ENCODE measurements at regions not wholly inside any gene's neighbourhood (a gene's known extent, or its start where the extent isn't known, plus 50 kb on each side); places are given as distances from the start of the nearest gene placed in this dataset.

GRCh38 chr14:45434221-45434620, 181.2 kb upstream of the MIS18BP1 start:
- no peak for ATAC-seq (ENCODE audit: low read depth)
- Histone ChIP-seq H3K9ac (ENCODE audit: low read depth, low read length) (no peak overlapping the region), H3K4me3 (ENCODE audit: insufficient read depth, low read depth, low read length) (no peak overlapping the region), H3K27ac (ENCODE audit: insufficient read depth, low read length) (no peak overlapping the region), H2BK120ac (ENCODE audit: low read depth, low read length) (no peak overlapping the region), H2BK5ac (ENCODE audit: low read depth, low read length, poor library complexity, severe bottlenecking) (no peak overlapping the region), H3K4me2 (ENCODE audit: low read depth, low read length) (no peak overlapping the region), H3K4me1 (ENCODE audit: control insufficient read depth, insufficient read depth, low read length) (no peaks in the 10 kb centered on the region), H3K23ac (ENCODE audit: low read depth, low read length) (no peak overlapping the region), H3K79me1 (ENCODE audit: low read depth in 1 of 2, low read length in 2 of 2) (no peaks in the 10 kb centered on the region), H3K56ac (ENCODE audit: extremely low read depth, insufficient read depth, low read length) (no peak overlapping the region), H2AK5ac (ENCODE audit: low read depth, low read length) (no peak overlapping the region), H3K9me3 (ENCODE audit: control insufficient read depth, insufficient read depth, low read length) (0 out of 2 replicates have a peak, but pooled peaks cover 3% of the 10 kb centered on the region), H4K91ac (ENCODE audit: insufficient read depth, low read depth, low read length) (no peak overlapping the region), H2BK20ac (ENCODE audit: low read depth, low read length) (no peak overlapping the region), H4K5ac (ENCODE audit: low read depth, low read length) (no peak overlapping the region), H2AFZ (replicated peaks; ENCODE audit: low read length, poor library complexity) (no peak overlapping the region), H4K8ac (ENCODE audit: low read depth in 2 of 2, low read length in 2 of 2) (no peak overlapping the region), H3K36me3 (ENCODE audit: control insufficient read depth, insufficient read depth, low read length) (no peaks in the 10 kb centered on the region), H3K27me3 (ENCODE audit: control insufficient read depth, insufficient read depth, low read length) (no peaks in the 10 kb centered on the region), H3K4ac (ENCODE audit: low read depth, low read length) (no peak overlapping the region), H3K18ac (ENCODE audit: low read depth, low read length) (no peak overlapping the region), H2BK15ac (ENCODE audit: low read depth, low read length) (no peak overlapping the region), H3K14ac (replicated peaks; ENCODE audit: low read depth, low read length) (no peak overlapping the region), H3K9me1 (ENCODE audit: insufficient read depth, low read length) (no peaks in the 10 kb centered on the region), H4K20me1 (ENCODE audit: insufficient read depth, low read length) (no peaks in the 10 kb centered on the region), H2AK9ac (replicated peaks; ENCODE audit: low read depth, low read length, poor library complexity) (no peak overlapping the region)
- CTCF ChIA-PET, result no interaction called here
- POLR2A ChIA-PET (ENCODE audit: unreplicated experiment), result no interaction called here
- no TSS peak for BruUV-seq (replicated peaks)
- TF ChIP-seq MAZ (IDR thresholded peaks at IDR 0.05; ENCODE audit: borderline replicate concordance, low read depth, low read length), result no peak
- TF ChIP-seq RFX5 (IDR thresholded peaks at IDR 0.05; ENCODE audit: low read depth, low read length), result no peak
- TF ChIP-seq, protein P1, sequence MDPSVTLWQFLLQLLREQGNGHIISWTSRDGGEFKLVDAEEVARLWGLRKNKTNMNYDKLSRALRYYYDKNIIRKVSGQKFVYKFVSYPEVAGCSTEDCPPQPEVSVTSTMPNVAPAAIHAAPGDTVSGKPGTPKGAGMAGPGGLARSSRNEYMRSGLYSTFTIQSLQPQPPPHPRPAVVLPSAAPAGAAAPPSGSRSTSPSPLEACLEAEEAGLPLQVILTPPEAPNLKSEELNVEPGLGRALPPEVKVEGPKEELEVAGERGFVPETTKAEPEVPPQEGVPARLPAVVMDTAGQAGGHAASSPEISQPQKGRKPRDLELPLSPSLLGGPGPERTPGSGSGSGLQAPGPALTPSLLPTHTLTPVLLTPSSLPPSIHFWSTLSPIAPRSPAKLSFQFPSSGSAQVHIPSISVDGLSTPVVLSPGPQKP (IDR thresholded peaks at IDR 0.05; ENCODE audit: borderline replicate concordance, low read depth, low read length), result no peak
- no peak for TF ChIP-seq USF2 (IDR thresholded peaks at IDR 0.05; ENCODE audit: low read depth, low read length)
- TF ChIP-seq NFE2L2 (IDR thresholded peaks at IDR 0.05; ENCODE audit: low read depth, low read length), result no peak
- no peak for TF ChIP-seq POLR2A (IDR thresholded peaks at IDR 0.05; ENCODE audit: low read depth, low read length)
- no peak for TF ChIP-seq CHD1 (IDR thresholded peaks at IDR 0.05; ENCODE audit: low read depth, low read length)
- TF ChIP-seq MAFK (IDR thresholded peaks at IDR 0.05; ENCODE audit: low read depth, low read length), result no peak
- no peak for TF ChIP-seq SMC3 (IDR thresholded peaks at IDR 0.05; ENCODE audit: low read depth, low read length)
- no peak for TF ChIP-seq BHLHE40 (IDR thresholded peaks at IDR 0.05; ENCODE audit: low read depth, low read length)
- no peak for DNase-seq
- no CpG with 5 or more reads among the region's 1 CpG for WGBS, 2 experiments (ENCODE audit: extremely low coverage in 2 of 2, insufficient read length in 1 of 2)
- in situ Hi-C loops (cut with MboI; ENCODE audit: low sequenced_read_pairs) (no loop called here), intact Hi-C loops (cut with micrococcal nuclease) (no loop called here), dilution Hi-C loops (cut with HindIII; ENCODE audit: low sequenced_read_pairs, unreplicated experiment) (no loop called here)
